Retinal pigment epithelial cell (primary cell): ENCODE measurements at regions not wholly inside any gene's neighbourhood (a gene's known extent, or its start where the extent isn't known, plus 50 kb on each side); places are given as distances from the start of the nearest gene placed in this dataset.

ENCODE experiments used
- DNase-seq: peaks from one replicate; pipeline ENCODE4 v3.0.0-alpha.2; 2010; ENCODE audit warnings: low read depth
- H3K4me3 ChIP-seq: 2 replicates; pipeline ENCODE4 v1.5.1; 2011; ENCODE audit warnings: mild to moderate bottlenecking, low read length, control low read depth, moderate library complexity
- TF ChIP-seq, protein P1 (sequence below): conservative IDR thresholded peaks from 2 replicates; pipeline ENCODE4 v1.5.1; 2011; ENCODE audit warnings: low read depth, low read length, control low read depth, inconsistent platforms

DNA sequence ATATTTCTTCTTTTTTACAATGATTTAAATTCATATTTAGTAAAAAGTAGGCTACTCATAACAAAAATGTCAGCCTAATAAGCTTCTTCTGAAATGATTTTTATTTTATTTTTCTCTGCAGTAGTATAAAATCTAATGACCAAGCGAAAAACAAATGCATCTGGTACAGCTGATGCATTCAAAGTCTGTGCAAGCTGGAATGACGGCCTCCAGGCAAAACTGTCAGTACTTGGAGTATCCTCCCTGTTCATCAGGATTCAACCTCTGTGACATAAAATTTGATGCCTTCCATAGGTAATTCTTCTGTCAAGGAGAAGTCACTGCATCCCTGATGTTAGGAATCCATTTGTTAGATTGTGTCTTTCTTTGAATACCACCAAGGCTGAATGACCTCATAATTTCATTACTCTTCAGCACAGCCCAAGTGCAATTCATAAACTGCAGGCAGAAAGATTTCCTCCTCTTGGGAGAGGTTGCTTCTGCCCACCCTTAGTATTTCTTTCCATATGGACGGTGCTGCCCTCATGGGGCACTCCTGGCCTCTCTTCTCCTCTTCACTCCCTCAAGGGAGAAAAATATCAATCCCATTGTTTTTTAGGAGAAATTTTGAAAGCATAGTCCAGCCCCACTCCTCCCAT is 146.4 kb upstream of the STXBP5 start:
- TF ChIP-seq, protein P1, sequence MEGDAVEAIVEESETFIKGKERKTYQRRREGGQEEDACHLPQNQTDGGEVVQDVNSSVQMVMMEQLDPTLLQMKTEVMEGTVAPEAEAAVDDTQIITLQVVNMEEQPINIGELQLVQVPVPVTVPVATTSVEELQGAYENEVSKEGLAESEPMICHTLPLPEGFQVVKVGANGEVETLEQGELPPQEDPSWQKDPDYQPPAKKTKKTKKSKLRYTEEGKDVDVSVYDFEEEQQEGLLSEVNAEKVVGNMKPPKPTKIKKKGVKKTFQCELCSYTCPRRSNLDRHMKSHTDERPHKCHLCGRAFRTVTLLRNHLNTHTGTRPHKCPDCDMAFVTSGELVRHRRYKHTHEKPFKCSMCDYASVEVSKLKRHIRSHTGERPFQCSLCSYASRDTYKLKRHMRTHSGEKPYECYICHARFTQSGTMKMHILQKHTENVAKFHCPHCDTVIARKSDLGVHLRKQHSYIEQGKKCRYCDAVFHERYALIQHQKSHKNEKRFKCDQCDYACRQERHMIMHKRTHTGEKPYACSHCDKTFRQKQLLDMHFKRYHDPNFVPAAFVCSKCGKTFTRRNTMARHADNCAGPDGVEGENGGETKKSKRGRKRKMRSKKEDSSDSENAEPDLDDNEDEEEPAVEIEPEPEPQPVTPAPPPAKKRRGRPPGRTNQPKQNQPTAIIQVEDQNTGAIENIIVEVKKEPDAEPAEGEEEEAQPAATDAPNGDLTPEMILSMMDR, result no peak
- no peak overlapping the region for H3K4me3 ChIP-seq
- no peak for DNase-seq

DNA sequence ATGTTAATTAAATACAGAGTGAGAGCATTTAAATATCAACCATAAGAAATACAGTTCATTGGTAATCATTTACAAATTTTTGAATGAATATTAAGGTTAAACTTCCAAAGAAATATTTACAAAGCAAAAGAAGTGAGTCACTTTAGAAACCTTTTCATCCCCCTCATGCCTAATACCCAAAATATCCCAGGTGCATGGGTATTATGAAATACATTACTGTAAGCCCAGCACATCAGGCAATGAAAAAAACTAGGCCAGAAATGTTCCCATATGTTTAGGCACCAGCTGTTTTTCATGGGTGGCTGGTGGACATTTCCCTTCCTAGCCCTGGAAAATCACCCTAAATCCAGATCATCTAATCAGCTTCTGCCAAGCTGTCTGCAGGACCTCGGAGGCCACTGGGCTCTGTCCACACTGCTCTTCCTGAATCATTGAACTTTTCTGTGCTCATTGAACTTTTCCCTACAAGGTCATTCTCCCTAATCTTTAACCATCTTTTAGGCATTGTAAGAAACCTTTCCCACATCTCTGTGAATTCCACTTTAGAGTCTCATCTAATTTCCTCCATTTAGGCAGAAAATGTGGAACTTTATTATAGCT is 145.3 kb upstream of the STXBP5 start:
- no peak overlapping the region for H3K4me3 ChIP-seq
- no peak for DNase-seq
- TF ChIP-seq, protein P1, result no peak

DNA sequence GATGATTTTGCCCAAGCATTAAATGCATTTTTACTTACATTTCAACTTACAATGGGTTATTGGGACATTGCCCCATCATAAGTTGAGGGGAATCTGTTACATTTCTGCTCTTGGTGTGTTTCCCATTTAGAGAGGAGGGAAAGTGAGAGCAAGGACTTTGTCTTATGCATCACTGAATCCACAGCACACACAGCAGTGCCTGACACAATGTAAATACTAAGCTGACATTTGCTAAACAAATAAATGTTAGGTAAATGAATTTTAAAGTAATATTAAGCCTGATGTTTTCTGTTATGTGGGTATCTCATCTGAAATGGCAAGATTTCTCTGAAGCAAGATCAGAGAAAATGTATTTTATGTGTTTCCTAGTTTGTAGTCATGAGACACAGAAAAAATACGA is 143.6 kb upstream of the STXBP5 start:
- TF ChIP-seq, protein P1, result no peak
- no peak for DNase-seq
- H3K4me3 ChIP-seq, result no peak overlapping the region

DNA sequence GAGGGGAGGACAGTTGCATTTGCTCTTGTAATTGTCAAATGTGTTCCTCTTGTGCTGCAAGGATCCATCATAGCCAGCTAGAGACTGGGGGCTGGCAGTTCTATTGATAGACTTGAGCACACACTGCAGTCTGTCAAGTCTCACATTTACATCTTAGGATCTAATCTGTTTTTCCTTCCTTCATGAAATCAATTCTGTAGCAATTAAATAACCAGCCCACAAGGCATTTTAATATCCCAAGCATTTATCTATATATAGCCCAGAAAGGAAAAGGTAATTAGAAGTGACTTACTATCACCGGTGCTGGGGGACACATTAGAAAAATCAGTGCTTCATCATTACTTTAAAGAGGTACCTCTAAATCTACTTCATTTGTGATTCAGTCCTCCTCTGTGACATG is 143.0 kb upstream of the STXBP5 start:
- DNase-seq, result no peak
- TF ChIP-seq, protein P1, result no peak
- H3K4me3 ChIP-seq, result no peak overlapping the region

DNA sequence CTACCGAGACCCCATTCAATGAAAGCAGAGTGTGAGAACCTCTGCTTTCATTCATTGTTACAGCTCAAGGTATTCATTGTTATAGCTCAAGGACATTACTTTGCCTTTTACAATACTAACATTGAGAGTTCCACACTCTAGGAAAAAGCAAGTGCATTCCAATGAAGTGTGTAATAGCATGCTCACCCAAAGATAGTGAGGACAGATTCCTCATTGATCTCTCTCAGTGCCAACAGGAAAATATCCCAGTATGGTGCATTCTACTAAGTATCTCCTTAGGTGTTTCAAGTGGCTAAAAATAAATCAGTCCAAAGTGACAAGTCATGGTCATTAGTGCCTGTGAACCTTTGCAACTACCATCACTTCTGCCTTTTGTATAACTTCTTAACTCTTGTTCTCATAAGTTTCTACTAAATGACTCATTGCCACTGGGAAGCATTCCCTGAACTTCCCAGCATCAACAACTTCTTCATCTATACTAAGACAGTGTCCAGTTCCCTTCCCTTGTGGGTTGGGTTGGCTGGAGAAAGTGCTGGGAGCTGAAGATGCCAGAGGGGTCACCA is 140.7 kb upstream of the STXBP5 start:
- TF ChIP-seq, protein P1, result no peak
- DNase-seq, result no peak
- no peak overlapping the region for H3K4me3 ChIP-seq

DNA sequence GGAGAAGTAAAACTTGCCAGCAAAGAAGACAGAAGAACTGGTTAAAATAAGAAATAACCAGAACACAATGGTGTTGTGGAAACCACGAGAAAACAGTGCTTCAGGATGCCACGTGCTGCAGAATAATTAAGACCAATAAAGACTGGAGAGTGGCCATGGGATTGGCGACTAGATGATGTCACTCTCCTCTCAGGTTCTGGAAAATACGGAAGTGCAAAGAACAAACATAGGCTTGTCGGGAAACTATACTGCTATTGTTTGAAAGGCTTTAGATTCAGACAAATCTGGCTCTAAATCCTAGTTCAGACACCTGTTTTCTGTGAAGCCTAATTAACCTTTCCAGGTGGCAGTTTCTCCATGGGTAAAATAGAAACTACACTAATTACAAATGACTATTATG is 138.4 kb upstream of the STXBP5 start:
- no peak overlapping the region for H3K4me3 ChIP-seq
- DNase-seq, result no peak
- TF ChIP-seq, protein P1, result no peak

DNA sequence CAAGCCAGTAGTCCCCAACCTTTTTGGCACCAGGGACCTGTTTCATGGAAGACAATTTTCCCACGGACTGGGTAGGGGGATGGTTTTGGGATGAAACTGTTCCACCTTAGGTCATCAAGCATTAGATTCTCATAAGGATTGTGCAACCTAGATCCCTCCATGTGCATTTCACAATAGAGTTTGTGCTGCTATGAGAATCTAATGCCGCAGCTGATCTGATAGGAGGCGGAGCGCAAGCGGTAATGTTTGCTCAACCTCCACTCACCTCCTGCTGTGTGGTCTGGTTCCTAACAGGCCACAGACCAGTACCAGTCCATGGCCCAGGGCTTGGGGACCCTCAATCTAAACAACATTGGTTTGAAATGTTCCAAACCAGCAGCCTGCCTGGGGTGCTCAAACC is 137.0 kb upstream of the STXBP5 start:
- no peak for DNase-seq
- TF ChIP-seq, protein P1, result no peak
- H3K4me3 ChIP-seq, result no peak overlapping the region
